Urinary bladder (tissue), 3 donors: ENCODE measurements at regions not wholly inside any gene's neighbourhood (a gene's known extent, or its start where the extent isn't known, plus 50 kb on each side); places are given as distances from the start of the nearest gene placed in this dataset.

ENCODE experiments used
- DNase-seq: peaks from one replicate; pipeline ENCODE4 v3.0.0-alpha.2; 2015; ENCODE audit errors: extremely low spot score
- H3K27ac ChIP-seq: one replicate; pipeline ENCODE4 v1.5.1; 2013; ENCODE audit warnings: low read depth, mild to moderate bottlenecking, moderate library complexity
- H3K36me3 ChIP-seq: one replicate; pipeline ENCODE4 v1.6.1; 2013; ENCODE audit warnings: mild to moderate bottlenecking, moderate library complexity; ENCODE audit not compliant: insufficient read depth
- H3K4me1 ChIP-seq: one replicate; pipeline ENCODE4 v1.6.1; 2013; ENCODE audit warnings: mild to moderate bottlenecking, moderate library complexity; ENCODE audit not compliant: insufficient read depth
- H3K4me3 ChIP-seq: one replicate; pipeline ENCODE4 v1.5.1; 2013; ENCODE audit warnings: low read depth, low read length
- WGBS: extraction: QIAGEN DNeasy Blood & Tissue Kit; methylation state at CpG from one replicate; pipeline ENCODE4 v1.1.7; 2013; 5-methylcytosine and 5-hydroxymethylcytosine counted together
- donor health status: healthy with polysubstance abuse.
- donor health status: healthy.

- Histone ChIP-seq H3K4me1 (no peaks in the 10 kb centered on the region), H3K27ac (no peak overlapping the region), H3K4me3 (no peak overlapping the region), H3K36me3 (no peaks in the 10 kb centered on the region)
- no peak for DNase-seq
- 93% methylated on average over 15 of the region's 15 CpGs for WGBS
These were observed 458.3 kb upstream of the CITED2 start for GRCh38 chr6:139832493-139833305.

DNA sequence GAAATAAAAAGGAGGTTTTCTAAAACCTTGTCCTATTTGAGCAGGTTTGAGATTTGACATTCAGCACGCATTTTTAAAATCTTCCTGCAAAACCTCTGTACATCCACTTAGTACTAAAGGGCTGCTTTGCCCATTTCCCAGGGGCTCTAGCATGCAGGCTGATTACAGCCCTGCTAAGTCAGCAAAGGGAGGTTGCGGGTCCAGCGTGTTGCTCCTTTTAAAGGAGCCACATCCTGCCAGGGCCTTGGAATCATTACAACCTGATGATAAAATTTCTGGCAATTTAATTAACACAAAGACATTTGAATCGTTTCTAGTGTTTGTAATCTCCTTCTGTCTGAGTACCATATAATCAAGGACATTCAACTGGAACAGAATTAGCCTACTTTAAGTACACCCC is 455.1 kb upstream of the CITED2 start:
- Histone ChIP-seq H3K27ac (no peak overlapping the region), H3K4me1 (no peaks in the 10 kb centered on the region), H3K4me3 (no peak overlapping the region), H3K36me3 (no peaks in the 10 kb centered on the region)
- DNase-seq: no peak
- WGBS: 74% methylated on average over 4 of the region's 4 CpGs

GRCh38 chr6:139828751-139829519 is 454.5 kb upstream of the CITED2 start:
- no peak overlapping the region for H3K27ac ChIP-seq
- no peaks in the 10 kb centered on the region for H3K36me3 ChIP-seq
- H3K4me3 ChIP-seq: no peak overlapping the region
- no peak for DNase-seq
- WGBS: 81% methylated on average over 10 of the region's 10 CpGs
- no peaks in the 10 kb centered on the region for H3K4me1 ChIP-seq

- 89% methylated on average over 5 of the region's 5 CpGs for WGBS
- no peaks in the 10 kb centered on the region for H3K4me1 ChIP-seq
- H3K4me3 ChIP-seq: no peak overlapping the region
- H3K36me3 ChIP-seq: no peaks in the 10 kb centered on the region
- no peak overlapping the region for H3K27ac ChIP-seq
- DNase-seq: no peak
These were observed 451.5 kb upstream of the CITED2 start for GRCh38 chr6:139825935-139826374.

GRCh38 chr6:139824864-139825263 is 450.4 kb upstream of the CITED2 start:
- Histone ChIP-seq H3K27ac (no peak overlapping the region), H3K4me1 (no peaks in the 10 kb centered on the region), H3K4me3 (no peak overlapping the region), H3K36me3 (no peaks in the 10 kb centered on the region)
- WGBS: 98% methylated on average over 2 of the region's 2 CpGs
- DNase-seq: no peak

GRCh38 chr6:139823808-139824126 is 449.3 kb upstream of the CITED2 start:
- Histone ChIP-seq H3K4me3 (no peak overlapping the region), H3K4me1 (no peaks in the 10 kb centered on the region), H3K27ac (no peak overlapping the region), H3K36me3 (no peaks in the 10 kb centered on the region)
- DNase-seq: no peak
- 93% methylated on average over 1 of the region's 1 CpG for WGBS

DNA sequence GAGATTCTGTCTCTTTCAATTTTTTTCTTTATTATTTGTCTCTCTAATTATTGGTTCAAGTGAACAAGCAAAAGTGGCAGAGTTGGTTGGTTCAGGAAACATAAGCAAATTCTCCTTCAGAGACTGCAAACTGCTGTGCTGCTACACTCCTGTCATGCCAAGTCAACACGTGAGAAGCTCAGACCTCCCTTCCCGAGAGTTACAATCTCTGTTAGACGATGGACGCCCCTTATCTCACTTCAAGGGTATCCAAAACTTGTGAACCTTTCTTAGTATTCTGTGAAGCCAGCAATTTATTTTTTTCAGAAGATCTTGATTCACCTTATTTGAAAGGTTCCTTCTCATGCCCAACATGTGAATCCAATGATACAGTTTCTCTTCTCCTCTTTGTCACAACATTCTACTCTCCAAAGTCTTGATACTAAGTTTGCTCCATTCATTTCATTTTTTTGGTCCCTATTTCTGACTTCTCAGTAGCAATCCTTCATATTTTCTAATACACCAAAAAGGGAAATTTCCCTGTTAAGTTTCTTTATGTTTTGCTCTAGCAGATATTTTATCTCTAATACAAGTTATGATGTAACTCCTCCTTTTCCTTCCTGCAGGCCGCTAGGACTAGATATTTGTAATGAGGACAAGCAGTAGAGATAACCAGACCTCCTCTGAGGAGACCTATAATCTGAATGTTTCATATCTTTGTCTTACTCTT is 448.8 kb upstream of the CITED2 start:
- WGBS: 88% methylated on average over 5 of the region's 5 CpGs
- H3K4me1 ChIP-seq: no peaks in the 10 kb centered on the region
- no peak overlapping the region for H3K4me3 ChIP-seq
- no peak overlapping the region for H3K27ac ChIP-seq
- no peaks in the 10 kb centered on the region for H3K36me3 ChIP-seq
- no peak for DNase-seq

DNA sequence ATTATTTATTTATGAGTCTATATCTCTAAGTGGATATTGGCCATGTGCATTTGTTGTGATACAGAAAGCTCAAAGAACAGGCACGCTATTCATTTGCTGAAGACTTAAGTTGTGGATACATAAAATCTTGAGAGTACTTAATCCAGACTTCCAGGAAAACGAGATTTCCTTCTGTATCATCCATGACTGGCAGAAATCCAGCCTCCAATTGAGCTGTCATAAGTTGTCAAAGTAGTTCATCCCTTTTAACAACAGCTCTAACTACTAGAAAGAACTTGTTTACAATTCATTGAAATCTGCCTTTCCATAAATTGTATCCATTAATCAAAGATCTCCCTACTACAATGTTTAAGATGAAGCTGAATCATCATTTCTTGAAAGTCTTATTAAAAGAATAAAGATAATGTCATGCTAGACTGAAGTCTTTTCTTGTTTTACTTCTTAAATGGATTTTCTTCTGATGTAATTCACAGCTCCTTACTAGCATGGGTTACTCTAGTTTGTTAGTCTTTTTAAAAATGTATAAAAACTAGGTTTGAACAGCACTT is 447.3 kb upstream of the CITED2 start:
- no peaks in the 10 kb centered on the region for H3K4me1 ChIP-seq
- no peaks in the 10 kb centered on the region for H3K36me3 ChIP-seq
- no peak for DNase-seq
- H3K4me3 ChIP-seq: no peak overlapping the region
- H3K27ac ChIP-seq: no peak overlapping the region
- 53% methylated on average over 2 of the region's 2 CpGs for WGBS

DNA sequence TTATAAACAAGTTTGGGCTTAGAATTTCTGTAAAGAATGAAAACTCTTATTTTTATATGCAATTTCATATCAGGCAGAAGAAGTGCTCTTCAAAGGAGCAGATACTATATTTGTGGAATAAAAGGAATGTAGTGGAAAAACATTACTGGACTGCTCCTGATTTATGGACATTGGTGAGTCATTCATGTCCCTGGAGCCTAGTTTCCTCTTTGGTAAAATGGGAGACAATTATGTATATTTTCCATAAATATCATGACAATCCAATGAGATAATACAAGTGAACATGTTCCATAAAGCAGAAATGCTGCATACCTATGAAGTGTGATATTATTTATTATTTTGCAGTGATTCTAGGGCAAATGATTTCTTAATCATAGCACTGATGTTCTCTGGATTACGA is 445.8 kb upstream of the CITED2 start:
- 80% methylated on average over 1 of the region's 1 CpG for WGBS
- Histone ChIP-seq H3K27ac (no peak overlapping the region), H3K36me3 (no peaks in the 10 kb centered on the region), H3K4me3 (no peak overlapping the region), H3K4me1 (no peaks in the 10 kb centered on the region)
- no peak for DNase-seq

GRCh38 chr6:139819776-139820175 is 445.3 kb upstream of the CITED2 start:
- no peak for DNase-seq
- Histone ChIP-seq H3K36me3 (no peaks in the 10 kb centered on the region), H3K4me1 (no peaks in the 10 kb centered on the region), H3K27ac (no peak overlapping the region), H3K4me3 (no peak overlapping the region)
- WGBS: 73% methylated on average over 4 of the region's 4 CpGs

DNA sequence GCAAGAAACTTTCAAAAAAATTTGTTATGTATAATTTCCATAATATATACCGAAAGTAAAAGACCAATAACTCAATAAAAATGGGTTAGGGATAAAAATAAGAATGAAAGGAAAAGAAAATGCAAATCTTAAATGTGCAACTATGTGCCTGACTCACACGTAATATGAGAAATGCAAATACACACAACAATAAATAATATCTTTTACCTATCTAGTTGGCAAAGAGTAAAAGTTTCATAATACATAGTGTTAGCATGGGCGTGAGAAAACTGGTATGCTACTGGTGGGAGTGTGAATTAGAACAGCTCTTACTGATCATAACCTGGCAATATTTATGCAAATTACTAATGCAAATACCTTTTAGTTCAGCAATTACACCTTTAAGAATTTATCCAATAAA is 438.5 kb upstream of the CITED2 start:
- no peak overlapping the region for H3K4me3 ChIP-seq
- H3K4me1 ChIP-seq: no peaks in the 10 kb centered on the region
- WGBS: 92% methylated on average over 3 of the region's 3 CpGs
- no peak for DNase-seq
- no peaks in the 10 kb centered on the region for H3K36me3 ChIP-seq
- no peak overlapping the region for H3K27ac ChIP-seq

DNA sequence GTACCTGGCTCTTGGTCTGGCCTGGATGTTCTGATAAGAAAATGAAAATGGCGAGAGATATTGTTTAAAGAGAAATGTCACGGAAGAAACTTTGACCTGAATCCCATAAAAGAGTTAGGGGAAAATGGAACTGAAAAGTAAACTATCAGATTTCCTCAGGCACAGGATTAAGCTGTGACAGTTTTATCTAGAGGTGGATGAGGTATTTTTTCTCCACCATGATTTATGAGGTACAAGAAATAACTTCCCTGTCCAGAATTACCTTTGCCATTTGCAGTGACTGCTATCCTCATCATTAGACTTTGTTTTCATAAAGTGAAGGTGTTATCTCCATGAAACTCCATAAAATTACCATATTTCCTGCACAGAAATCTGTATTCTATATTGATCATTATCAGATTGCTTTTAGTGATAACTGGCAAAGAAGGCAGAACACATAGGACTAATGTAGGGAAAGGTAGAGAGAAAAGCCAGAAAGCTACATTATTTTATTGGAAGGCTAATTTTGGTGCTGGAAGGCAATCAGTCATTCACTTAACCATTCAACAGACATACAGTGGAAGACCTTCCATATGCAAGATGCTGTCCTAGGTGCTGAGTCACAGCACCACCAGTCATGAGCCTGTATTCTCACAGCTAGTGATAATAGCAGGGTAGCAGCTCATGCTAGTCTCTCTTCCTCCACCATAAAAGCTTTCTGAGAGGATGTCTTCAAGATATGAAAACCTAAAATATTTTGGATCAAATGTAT is 427.3 kb upstream of the CITED2 start:
- 78% methylated on average over 2 of the region's 2 CpGs for WGBS
- Histone ChIP-seq H3K4me1 (no peaks in the 10 kb centered on the region), H3K27ac (no peak overlapping the region), H3K4me3 (no peak overlapping the region), H3K36me3 (no peaks in the 10 kb centered on the region)
- no peak for DNase-seq

DNA sequence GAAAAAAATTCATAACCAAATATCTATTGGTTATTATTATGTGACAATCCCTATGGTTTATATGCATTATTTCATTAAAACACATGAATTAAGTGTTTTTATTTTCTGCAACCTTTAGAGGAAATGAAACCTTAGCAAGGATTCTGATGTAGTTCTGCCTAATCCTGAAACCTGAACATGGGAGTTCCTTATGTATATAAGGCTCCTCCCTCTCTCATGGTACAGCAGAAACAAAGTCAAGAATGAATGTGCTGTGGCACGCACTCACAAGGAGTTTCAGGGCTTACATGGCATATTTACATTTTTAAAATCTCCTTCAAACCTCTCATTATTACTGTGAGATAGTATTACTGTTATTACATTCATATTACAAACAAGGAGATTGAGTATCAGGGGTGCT is 426.4 kb upstream of the CITED2 start:
- Histone ChIP-seq H3K4me3 (no peak overlapping the region), H3K36me3 (no peaks in the 10 kb centered on the region), H3K4me1 (no peaks in the 10 kb centered on the region), H3K27ac (no peak overlapping the region)
- 74% methylated on average over 1 of the region's 1 CpG for WGBS
- no peak for DNase-seq
